Brain microvascular endothelial cell (primary cell): ENCODE measurements at regions not wholly inside any gene's neighbourhood (a gene's known extent, or its start where the extent isn't known, plus 50 kb on each side); places are given as distances from the start of the nearest gene placed in this dataset.

ENCODE experiments used
- DNase-seq: peaks from one replicate; pipeline ENCODE4 v3.0.0-alpha.2; 2020
- H3K27ac ChIP-seq: fragments of 250-450 bp; sonication (Bioruptor Pico); 2 replicates; pipeline ENCODE4 v1.5.1; 2020; ENCODE audit warnings: mild to moderate bottlenecking, moderate library complexity
- H3K27me3 ChIP-seq: fragments of 250-450 bp; sonication (Bioruptor Pico); replicated peaks from 2 replicates; pipeline ENCODE4 v1.5.1; 2020; ENCODE audit warnings: mild to moderate bottlenecking
- H3K36me3 ChIP-seq: fragments of 250-450 bp; sonication (Bioruptor Pico); replicated peaks from 2 replicates; pipeline ENCODE4 v1.5.1; 2020; ENCODE audit warnings: mild to moderate bottlenecking
- H3K4me3 ChIP-seq: 2 replicates; pipeline ENCODE4 v1.5.1; 2011; ENCODE audit warnings: low read depth, mild to moderate bottlenecking, control low read depth, low read length, moderate library complexity
- CTCF ChIP-seq: IDR thresholded peaks from 2 replicates; pipeline ENCODE4 v1.5.1; 2011; ENCODE audit warnings: low read depth, mild to moderate bottlenecking, moderate library complexity, low read length, control low read depth, inconsistent platforms; ENCODE audit errors: missing control alignments
- in situ Hi-C: cut with HindIII; loops from 2 replicates; pipeline ENCODE4 v1.10.0; 2017; ENCODE audit warnings: low sequenced_read_pairs, low pct_ligation_motif_present

- no peaks in the 10 kb centered on the region for H3K36me3 ChIP-seq
- no peak overlapping the region for H3K27ac ChIP-seq
- in situ Hi-C loops, result no loop called here
- no peaks in the 10 kb centered on the region for H3K27me3 ChIP-seq
- H3K4me3 ChIP-seq, result no peak overlapping the region
- TF ChIP-seq CTCF, result no peak
- DNase-seq, result no peak
Measured at GRCh38 chr3:159131376-159131775, 329.5 kb downstream of the MFSD1 start.

- TF ChIP-seq CTCF, result no peak
Measured at GRCh38 chr3:159137949-159138348, 336.1 kb downstream of the MFSD1 start.

GRCh38 chr3:159139326-159139725, 337.5 kb downstream of the MFSD1 start:
- Histone ChIP-seq H3K4me3 (no peak overlapping the region), H3K27ac (no peak overlapping the region), H3K36me3 (no peaks in the 10 kb centered on the region), H3K27me3 (no peaks in the 10 kb centered on the region)
- DNase-seq, result no peak
- no peak for TF ChIP-seq CTCF
- in situ Hi-C loops, result no loop called here

More at GRCh38 chr3:159137949-159138348, 336.1 kb downstream of the MFSD1 start:
- no peak overlapping the region for H3K27ac ChIP-seq
- in situ Hi-C loops, result no loop called here
- no peaks in the 10 kb centered on the region for H3K36me3 ChIP-seq
- no peak overlapping the region for H3K4me3 ChIP-seq
- no peak for DNase-seq
- H3K27me3 ChIP-seq, result no peaks in the 10 kb centered on the region

- Histone ChIP-seq H3K4me3 (no peak overlapping the region), H3K27ac (no peak overlapping the region), H3K36me3 (no peaks in the 10 kb centered on the region), H3K27me3 (no peaks in the 10 kb centered on the region)
- DNase-seq, result no peak
- TF ChIP-seq CTCF, result no peak
- in situ Hi-C loops, result no loop called here
Measured at GRCh38 chr3:159144472-159144871, 342.6 kb downstream of the MFSD1 start.

GRCh38 chr3:159144891-159145290, 343.0 kb downstream of the MFSD1 start:
- Histone ChIP-seq H3K27ac (no peak overlapping the region), H3K4me3 (no peak overlapping the region), H3K27me3 (no peaks in the 10 kb centered on the region), H3K36me3 (no peaks in the 10 kb centered on the region)
- DNase-seq, result no peak
- no peak for TF ChIP-seq CTCF
- in situ Hi-C loops, result no loop called here

- H3K4me3 ChIP-seq, result no peak overlapping the region
- no peaks in the 10 kb centered on the region for H3K27me3 ChIP-seq
- no peak for DNase-seq
- H3K36me3 ChIP-seq, result no peaks in the 10 kb centered on the region
- no peak overlapping the region for H3K27ac ChIP-seq
- no peak for TF ChIP-seq CTCF
- in situ Hi-C loops, result no loop called here
Measured at GRCh38 chr3:159146392-159146791, 344.5 kb downstream of the MFSD1 start.
